ENCODE measurements at regions not wholly inside any gene's neighbourhood (a gene's known extent, or its start where the extent isn't known, plus 50 kb on each side); places are given as distances from the start of the nearest gene placed in this dataset.

GRCh38 chr10:107865691-107866090, 701.2 kb upstream of the SORCS1 start:
- H3K23ac ChIP-seq (ENCODE audit: insufficient read length) = no peak overlapping the region
- H3K9me3 ChIP-seq (ENCODE audit: insufficient read depth in 2 of 2, low read depth in 1 of 2, low read length in 1 of 2) = no peaks in the 10 kb centered on the region
- H3K27ac ChIP-seq (ENCODE audit: low read depth, low read length) = no peak overlapping the region
- no peaks in the 10 kb centered on the region for H3K36me3 ChIP-seq (ENCODE audit: control insufficient read depth in 2 of 4, insufficient read depth in 4 of 4, low read length in 3 of 4)
- no peak overlapping the region for H3K4ac ChIP-seq (replicated peaks; ENCODE audit: insufficient read length, low read depth, low read length)
- H4K91ac ChIP-seq (replicated peaks; ENCODE audit: insufficient read length, low read length) = no peak overlapping the region
- no peaks in the 10 kb centered on the region for H3K23me2 ChIP-seq (ENCODE audit: low read depth, low read length)
- TF ChIP-seq CTCF (IDR thresholded peaks at IDR 0.05; ENCODE audit: control extremely low read depth in 1 of 3, insufficient read depth in 1 of 3, low read depth in 1 of 3, low read length in 3 of 3) (peak in 1 of 3 experiments; percentile 5; a peak in 1 of 4 replicates), BACH1 (IDR thresholded peaks at IDR 0.05; ENCODE audit: low read length) (no peak)
- no peak overlapping the region for H2BK120ac ChIP-seq (replicated peaks; ENCODE audit: low read depth, low read length)
- no peak overlapping the region for H2BK5ac ChIP-seq (ENCODE audit: low read depth, low read length)
- H3K27me3 ChIP-seq (replicated peaks in 1 of 4; ENCODE audit: control insufficient read depth in 3 of 4, extremely low read depth in 1 of 4, insufficient read depth in 3 of 4, low read length in 3 of 4) = peaks cover 0 to 1% (median 0%) of the 10 kb centered on the region in 4 experiments; a peak in 1 of 7 replicates
- H3K9ac ChIP-seq (replicated peaks in 1 of 4; ENCODE audit: extremely low read depth in 1 of 4, low read depth in 3 of 4, low read length in 3 of 4) = no peak overlapping the region
- no peak overlapping the region for H2AK5ac ChIP-seq (ENCODE audit: low read depth, low read length)
- no peaks in the 10 kb centered on the region for H3K79me2 ChIP-seq (ENCODE audit: control insufficient read depth in 1 of 2, insufficient read depth in 2 of 2, low read length in 2 of 2)
- H2AFZ ChIP-seq (ENCODE audit: low read length) = no peak overlapping the region
- H4K5ac ChIP-seq (ENCODE audit: insufficient read length, low read depth, low read length) = no peak overlapping the region
- H2BK12ac ChIP-seq (ENCODE audit: low read depth, low read length) = no peak overlapping the region
- H3K4me1 ChIP-seq (replicated peaks in 1 of 4; ENCODE audit: control insufficient read depth in 3 of 4, insufficient read depth in 4 of 4, low read length in 3 of 4) = peaks cover 0 to 4% (median 1%) of the 10 kb centered on the region in 4 experiments; a peak in 3 of 7 replicates
- no peak for DNase-seq (ENCODE audit: low read depth in 1 of 2, low spot score in 2 of 2)
- H3K79me1 ChIP-seq (ENCODE audit: low read depth, low read length) = no peaks in the 10 kb centered on the region
- 74% methylated on average over 6 of the region's 6 CpGs; no CpG with 5 or more reads in 1 of the 2 experiments for WGBS, 2 experiments (ENCODE audit: extremely low coverage in 1 of 2, insufficient coverage in 1 of 2, insufficient read length in 1 of 2, insufficient replicate concordance in 2 of 2, low coverage in 1 of 2, low lambda C conversion rate in 2 of 2, missing lambda C conversion rate in 1 of 2)
- H2BK20ac ChIP-seq (ENCODE audit: low read length) = no peak overlapping the region
- FAIRE-seq = no peak
- no peaks in the 10 kb centered on the region for H4K20me1 ChIP-seq (replicated peaks in 1 of 2; ENCODE audit: control insufficient read depth in 1 of 2, insufficient read depth in 2 of 2, low read length in 2 of 2)
- no peak overlapping the region for H3K4me2 ChIP-seq (ENCODE audit: insufficient read depth in 1 of 2, low read depth in 2 of 2, low read length in 2 of 2)
- no peak overlapping the region for H2BK15ac ChIP-seq (ENCODE audit: low read length)
- H4K8ac ChIP-seq (ENCODE audit: extremely low read depth, insufficient read depth, low read length) = no peak overlapping the region
- ChIA-PET POLR2A (ENCODE audit: partially characterized antibody) (interaction anchor here (0.6 kb wide), 1 partner anchor 733 kb away, joined by 3 read pairs; no protein-coding TSS in a partner anchor), CTCF (ENCODE audit: partially characterized antibody) (interaction anchor here (0.6 to 2.2 kb wide), 21 partner anchors 8 to 1930 kb away, joined by 3 to 8 read pairs (median 3); no protein-coding TSS in a partner anchor)
- no peak overlapping the region for H3K56ac ChIP-seq (replicated peaks; ENCODE audit: insufficient read length, low read depth, low read length)
- no peak overlapping the region for H3K14ac ChIP-seq (ENCODE audit: insufficient read length)
- no peak overlapping the region for H3K18ac ChIP-seq (ENCODE audit: extremely low read depth, low read length)
- no peak overlapping the region for H3K4me3 ChIP-seq (ENCODE audit: extremely low read depth in 1 of 4, insufficient read depth in 2 of 4, low read depth in 3 of 4, low read length in 4 of 4)
